ENCODE measurements at regions not wholly inside any gene's neighbourhood (a gene's known extent, or its start where the extent isn't known, plus 50 kb on each side); places are given as distances from the start of the nearest gene placed in this dataset.

- no peak for DNase-seq
- H3K27ac ChIP-seq = no peak overlapping the region
- no peaks in the 10 kb centered on the region for H3K9me3 ChIP-seq
- no peaks in the 10 kb centered on the region for H3K27me3 ChIP-seq
- TF ChIP-seq EP300 (IDR thresholded peaks at IDR 0.05) (no peak), POLR2A (IDR thresholded peaks at IDR 0.05) (no peak)
- TF ChIP-seq, protein P1, sequence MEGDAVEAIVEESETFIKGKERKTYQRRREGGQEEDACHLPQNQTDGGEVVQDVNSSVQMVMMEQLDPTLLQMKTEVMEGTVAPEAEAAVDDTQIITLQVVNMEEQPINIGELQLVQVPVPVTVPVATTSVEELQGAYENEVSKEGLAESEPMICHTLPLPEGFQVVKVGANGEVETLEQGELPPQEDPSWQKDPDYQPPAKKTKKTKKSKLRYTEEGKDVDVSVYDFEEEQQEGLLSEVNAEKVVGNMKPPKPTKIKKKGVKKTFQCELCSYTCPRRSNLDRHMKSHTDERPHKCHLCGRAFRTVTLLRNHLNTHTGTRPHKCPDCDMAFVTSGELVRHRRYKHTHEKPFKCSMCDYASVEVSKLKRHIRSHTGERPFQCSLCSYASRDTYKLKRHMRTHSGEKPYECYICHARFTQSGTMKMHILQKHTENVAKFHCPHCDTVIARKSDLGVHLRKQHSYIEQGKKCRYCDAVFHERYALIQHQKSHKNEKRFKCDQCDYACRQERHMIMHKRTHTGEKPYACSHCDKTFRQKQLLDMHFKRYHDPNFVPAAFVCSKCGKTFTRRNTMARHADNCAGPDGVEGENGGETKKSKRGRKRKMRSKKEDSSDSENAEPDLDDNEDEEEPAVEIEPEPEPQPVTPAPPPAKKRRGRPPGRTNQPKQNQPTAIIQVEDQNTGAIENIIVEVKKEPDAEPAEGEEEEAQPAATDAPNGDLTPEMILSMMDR (IDR thresholded peaks at IDR 0.05) = no peak
- intact Hi-C loops (cut with DNase I) = no loop called here
- WGBS, 3 donors = 48 to 57% (median 54%) methylated on average over 4 of the region's 4 CpGs
- no peak overlapping the region for H3K4me3 ChIP-seq
- H3K36me3 ChIP-seq = no peaks in the 10 kb centered on the region
- no peaks in the 10 kb centered on the region for H3K4me1 ChIP-seq (ENCODE audit: insufficient read depth)
Measured at GRCh38 chr9:91148306-91148705, 213.4 kb downstream of the AUH start.

DNA sequence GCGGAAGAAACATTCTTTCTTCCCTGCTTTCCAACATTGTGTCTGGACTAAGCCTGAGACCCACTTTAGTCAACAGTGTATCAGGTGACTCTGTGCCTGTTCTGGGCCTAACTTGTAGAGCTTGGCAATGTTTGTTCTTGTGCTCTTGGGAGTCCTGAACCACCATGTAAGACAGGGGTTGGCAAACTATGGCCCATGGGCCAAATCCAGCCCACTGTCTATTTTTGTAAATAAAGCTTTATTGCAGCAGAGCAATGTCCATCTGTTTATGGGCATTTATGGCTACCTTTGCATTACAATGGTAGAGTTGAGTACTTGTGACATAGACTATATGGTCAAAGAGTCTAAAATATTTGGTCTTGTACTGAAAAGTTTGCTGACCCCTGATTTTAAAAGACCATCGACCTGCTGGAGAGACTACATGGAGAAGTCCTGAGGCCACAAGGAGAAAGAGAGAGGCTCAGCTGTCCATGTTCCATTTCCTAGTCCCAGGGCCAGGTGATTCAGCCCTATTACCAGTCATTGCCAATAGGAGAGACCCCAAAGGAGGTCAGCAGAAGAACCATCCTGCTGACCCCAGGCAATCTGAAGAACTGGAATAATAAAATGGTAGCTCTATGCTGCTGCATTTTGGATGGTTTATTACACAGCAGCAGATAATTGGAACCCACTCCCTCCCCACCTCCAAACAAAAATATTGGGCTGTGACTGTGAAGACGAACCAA, 211.3 kb downstream of the AUH start:
- no peak overlapping the region for H3K27ac ChIP-seq
- intact Hi-C loops (cut with DNase I) = no loop called here

GRCh38 chr9:91150998-91151717, 210.6 kb downstream of the AUH start:
- H3K36me3 ChIP-seq = no peaks in the 10 kb centered on the region
- DNase-seq = no peak
- no peaks in the 10 kb centered on the region for H3K27me3 ChIP-seq
- TF ChIP-seq EP300 (IDR thresholded peaks at IDR 0.05) (no peak), POLR2A (IDR thresholded peaks at IDR 0.05) (no peak)
- TF ChIP-seq, protein P1 (IDR thresholded peaks at IDR 0.05) = no peak
- no peaks in the 10 kb centered on the region for H3K4me1 ChIP-seq (ENCODE audit: insufficient read depth)
- WGBS, 3 donors = 26 to 39% (median 38%) methylated on average over 5 of the region's 5 CpGs
- H3K27ac ChIP-seq = no peak overlapping the region
- H3K4me3 ChIP-seq = no peak overlapping the region
- intact Hi-C loops (cut with DNase I) = no loop called here
- H3K9me3 ChIP-seq = no peaks in the 10 kb centered on the region

More for the DNA sequence above, 211.3 kb downstream of the AUH start:
- Histone ChIP-seq H3K27me3 (no peaks in the 10 kb centered on the region), H3K9me3 (no peaks in the 10 kb centered on the region), H3K4me3 (no peak overlapping the region), H3K36me3 (no peaks in the 10 kb centered on the region), H3K4me1 (ENCODE audit: insufficient read depth) (no peaks in the 10 kb centered on the region)
- no peak for DNase-seq
- 78 to 83% (median 82%) methylated on average over 3 of the region's 3 CpGs for WGBS, 3 donors
- no peak for TF ChIP-seq POLR2A (IDR thresholded peaks at IDR 0.05)
- TF ChIP-seq, protein P1 (IDR thresholded peaks at IDR 0.05) = no peak
- TF ChIP-seq EP300 (IDR thresholded peaks at IDR 0.05) = no peak

DNA sequence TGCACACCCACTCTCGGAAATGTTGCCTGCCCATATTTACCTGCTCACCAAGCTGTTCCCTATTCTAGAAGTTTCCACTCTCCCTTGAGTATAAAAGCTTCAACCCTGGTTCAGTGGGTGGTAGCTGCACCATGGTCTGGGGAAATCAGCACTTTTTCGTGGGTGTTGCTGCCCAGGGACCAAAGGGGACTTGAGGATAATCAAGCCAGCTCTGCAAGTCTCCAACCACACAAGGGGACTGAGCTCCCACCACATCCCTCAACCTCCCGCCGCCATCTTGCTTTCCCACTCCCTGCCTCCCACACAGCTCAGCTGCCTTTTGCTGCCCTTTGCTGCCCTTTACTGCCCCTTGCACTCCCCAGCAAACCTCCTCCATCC, 210.0 kb downstream of the AUH start:
- Histone ChIP-seq H3K36me3 (no peaks in the 10 kb centered on the region), H3K27ac (no peak overlapping the region), H3K4me1 (ENCODE audit: insufficient read depth) (no peaks in the 10 kb centered on the region), H3K27me3 (no peaks in the 10 kb centered on the region), H3K4me3 (no peak overlapping the region), H3K9me3 (no peaks in the 10 kb centered on the region)
- whole genome bisulfite sequencing, 3 donors = 72 to 75% (median 72%) methylated on average over 4 of the region's 4 CpGs
- intact Hi-C loops (cut with DNase I) = no loop called here
- TF ChIP-seq, protein P1 (IDR thresholded peaks at IDR 0.05) = no peak
- no peak for TF ChIP-seq POLR2A (IDR thresholded peaks at IDR 0.05)
- TF ChIP-seq EP300 (IDR thresholded peaks at IDR 0.05) = no peak
- no peak for DNase-seq

All from ovary (tissue), 7 donors.